GM12878 (cell line): ENCODE measurements at regions not wholly inside any gene's neighbourhood (a gene's known extent, or its start where the extent isn't known, plus 50 kb on each side); places are given as distances from the start of the nearest gene placed in this dataset.

Source experiments
- ATAC-seq: fragments of 200-7000 bp; cut with Tn5 transposase; 3 replicates; pipeline ENCODE4 v1.9.1; 2020; ENCODE audit warnings: mild to moderate bottlenecking, moderate library complexity
- BruUV-seq: library from RNA; stranded (reverse); fragments of 400-500 nt; replicated peaks from 2 replicates; lab custom pipeline; 2021; lab: Mats Ljungman, UMichigan
- CTCF ChIA-PET: fragments of 300-600 bp; sonication (Branson Sonifier 250); formaldehyde crosslinking; extraction: SDS; loops from one replicate; lab custom pipeline; 2021; ENCODE audit warnings: inconsistent platforms; lab: Yijun Ruan, JAX
- POLR2A ChIA-PET: fragments of 350-600 bp; formaldehyde crosslinking; extraction: SDS; loops from one replicate; lab custom pipeline; 2021; ENCODE audit warnings: inconsistent platforms; lab: Charles Lee
- RAD21 ChIA-PET: fragments of 300-600 bp; sonication (Branson Sonifier 250); formaldehyde crosslinking; loops from one replicate; lab custom pipeline; 2023; ENCODE audit warnings: antibody characterized with exemption; ENCODE audit not compliant: unreplicated experiment; lab: Charles Lee
- SMC1A ChIA-PET: fragments of 300-600 bp; sonication (Branson Sonifier 250); formaldehyde crosslinking; loops from one replicate; lab custom pipeline; 2023; ENCODE audit not compliant: unreplicated experiment, uncharacterized antibody; lab: Charles Lee
- DNase-seq: peaks from one replicate; pipeline ENCODE4 v3.0.0-alpha.2; 2011; ENCODE audit warnings: low read depth, low spot score
- FAIRE-seq: peaks from 3 replicates; lab custom pipeline; 2011; peaks lifted over from hg19 to GRCh38; lab: Jason Lieb, UNC
- H2AFZ ChIP-seq: 2 replicates; pipeline ENCODE4 v1.6.0; 2011; ENCODE audit warnings: low read depth, low read length, control low read depth; ENCODE audit not compliant: control insufficient read depth
- H3K27ac ChIP-seq: 2 replicates; pipeline ENCODE4 v1.5.1; 2011; ENCODE audit warnings: control low read depth; ENCODE audit not compliant: control insufficient read depth, insufficient read depth
- H3K27me3 ChIP-seq, 2 experiments: replicated peaks in 1 of 2; 2 replicates each; pipeline versions ENCODE4 v1.6.0 to v1.6.1; 2011; ENCODE audit warnings: low read length in 1 of 2; ENCODE audit not compliant: control insufficient read depth in 2 of 2, insufficient read depth in 2 of 2
- H3K36me3 ChIP-seq, 2 experiments: 2 replicates each; pipeline ENCODE4 v1.5.1; 2011; ENCODE audit warnings: low read length in 1 of 2; ENCODE audit not compliant: control insufficient read depth in 2 of 2, insufficient read depth in 2 of 2
- H3K4me1 ChIP-seq: 2 replicates; pipeline ENCODE4 v1.6.1; 2011; ENCODE audit warnings: mild to moderate bottlenecking, low read length, moderate library complexity, mixed read lengths; ENCODE audit not compliant: control insufficient read depth, insufficient read depth
- H3K4me2 ChIP-seq: 2 replicates; pipeline ENCODE4 v1.6.0; 2011; ENCODE audit warnings: control low read depth; ENCODE audit not compliant: control insufficient read depth, insufficient read depth
- H3K4me3 ChIP-seq: fragments of 200-600 bp; sonication (generic); 2 replicates; pipeline ENCODE4 v1.5.1; 2016
- H3K79me2 ChIP-seq: 2 replicates; pipeline ENCODE4 v1.6.0; 2011; ENCODE audit warnings: low read length; ENCODE audit not compliant: control insufficient read depth, insufficient read depth
- H3K9ac ChIP-seq: 2 replicates; pipeline ENCODE4 v1.8.0; 2011; ENCODE audit warnings: low read length, control low read depth, mixed read lengths; ENCODE audit not compliant: control insufficient read depth, insufficient read depth
- H3K9me3 ChIP-seq: replicated peaks from 3 replicates; pipeline ENCODE4 v1.5.1; 2011; ENCODE audit warnings: mild to moderate bottlenecking, low read length; ENCODE audit not compliant: control insufficient read depth, insufficient read depth
- H4K20me1 ChIP-seq: 2 replicates; pipeline ENCODE4 v1.6.0; 2011; ENCODE audit not compliant: control insufficient read depth, insufficient read depth
- BACH1 ChIP-seq: fragments of 450-650 bp; IDR thresholded peaks from 2 replicates; pipeline ENCODE4 v1.6.1; 2017; ENCODE audit warnings: mild to moderate bottlenecking, borderline replicate concordance
- BHLHE40 ChIP-seq, 2 experiments: fragments of 450-650 bp in 1 of 2; IDR thresholded peaks; 2 replicates each; pipeline ENCODE4 v1.6.1; 2011 to 2017; ENCODE audit warnings: low read depth in 2 of 2, borderline replicate concordance in 1 of 2, improper control_type of control experiment in 1 of 2, low read length in 1 of 2, mild to moderate bottlenecking in 1 of 2
- CBFB ChIP-seq: IDR thresholded peaks from 2 replicates; pipeline ENCODE4 v1.6.1; 2016; ENCODE audit warnings: antibody characterized with exemption, low read depth
- MTA2 ChIP-seq: fragments of 450-650 bp; IDR thresholded peaks from 2 replicates; pipeline ENCODE4 v1.6.1; 2016; ENCODE audit warnings: low read depth, mild to moderate bottlenecking, moderate library complexity
- WGBS: methylation state at CpG from one replicate; pipeline ENCODE4 v1.1.6; 2016; ENCODE audit warnings: low lambda C conversion rate; ENCODE audit not compliant: insufficient replicate concordance, insufficient coverage; ENCODE audit errors: missing lambda C conversion rate; 5-methylcytosine and 5-hydroxymethylcytosine counted together
- in situ Hi-C: fragments of 300-500 bp; cut with MboI; formaldehyde crosslinking; loops from 9 replicates; pipeline ENCODE4 v1.14.3; 2018; ENCODE audit warnings: mixed read lengths
- intact Hi-C: fragments of 100-400 bp; cut with micrococcal nuclease; formaldehyde crosslinking; loops from one replicate; pipeline ENCODE4 v1.14.2; 2022; ENCODE audit not compliant: unreplicated experiment
- TF ChIP-seq, protein P1 (sequence below): fragments of 150-350 bp; IDR thresholded peaks from 2 replicates; pipeline ENCODE4 v1.6.1; 2016; ENCODE audit warnings: low read depth, low read length

DNA sequence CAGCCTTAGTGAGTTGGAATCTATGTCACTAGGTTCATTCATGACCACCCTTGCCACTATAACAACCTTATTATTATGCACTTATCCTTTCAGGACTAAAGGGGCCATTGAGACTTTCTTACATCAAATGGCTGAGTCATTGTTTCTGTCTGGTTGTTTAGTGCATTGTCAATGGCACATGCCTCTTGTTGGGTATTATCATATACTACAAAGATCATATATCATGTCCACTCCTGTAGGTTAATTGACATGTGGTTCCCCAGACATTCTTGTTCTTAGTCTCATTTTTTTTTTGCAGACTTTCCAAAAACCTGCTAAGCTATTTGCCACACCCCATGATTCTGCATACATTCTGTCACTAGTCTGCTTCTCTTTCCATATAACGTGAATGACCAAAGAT, 66.7 kb upstream of the PRDM9 start:
- Histone ChIP-seq H3K9me3 (no peaks in the 10 kb centered on the region), H3K9ac (no peak overlapping the region), H2AFZ (no peak overlapping the region), H3K27me3 (no peaks in the 10 kb centered on the region), H3K4me2 (no peak overlapping the region), H3K4me3 (no peak overlapping the region), H3K36me3 (no peaks in the 10 kb centered on the region), H3K79me2 (no peaks in the 10 kb centered on the region), H3K27ac (no peak overlapping the region), H4K20me1 (no peaks in the 10 kb centered on the region), H3K4me1 (no peaks in the 10 kb centered on the region)
- ChIA-PET CTCF (no interaction called here), POLR2A (interaction anchor here (1.1 kb wide), 1 partner anchor 19 kb away, joined by 3 read pairs; no protein-coding TSS in a partner anchor), SMC1A (interaction anchor here (1.2 kb wide), 1 partner anchor 26 kb away, joined by 3 read pairs; no protein-coding TSS in a partner anchor), RAD21 (no interaction called here)
- BruUV-seq: no TSS peak
- no peak for FAIRE-seq
- TF ChIP-seq MTA2: peak; percentile 77
- peak; percentile 9 to 36; a peak in 1 of 4 replicates for TF ChIP-seq BHLHE40 (IDR thresholded peaks at IDR 0.05; ENCODE audit: borderline replicate concordance in 1 of 2, low read depth in 2 of 2, low read length in 1 of 2)
- TF ChIP-seq, protein P1, sequence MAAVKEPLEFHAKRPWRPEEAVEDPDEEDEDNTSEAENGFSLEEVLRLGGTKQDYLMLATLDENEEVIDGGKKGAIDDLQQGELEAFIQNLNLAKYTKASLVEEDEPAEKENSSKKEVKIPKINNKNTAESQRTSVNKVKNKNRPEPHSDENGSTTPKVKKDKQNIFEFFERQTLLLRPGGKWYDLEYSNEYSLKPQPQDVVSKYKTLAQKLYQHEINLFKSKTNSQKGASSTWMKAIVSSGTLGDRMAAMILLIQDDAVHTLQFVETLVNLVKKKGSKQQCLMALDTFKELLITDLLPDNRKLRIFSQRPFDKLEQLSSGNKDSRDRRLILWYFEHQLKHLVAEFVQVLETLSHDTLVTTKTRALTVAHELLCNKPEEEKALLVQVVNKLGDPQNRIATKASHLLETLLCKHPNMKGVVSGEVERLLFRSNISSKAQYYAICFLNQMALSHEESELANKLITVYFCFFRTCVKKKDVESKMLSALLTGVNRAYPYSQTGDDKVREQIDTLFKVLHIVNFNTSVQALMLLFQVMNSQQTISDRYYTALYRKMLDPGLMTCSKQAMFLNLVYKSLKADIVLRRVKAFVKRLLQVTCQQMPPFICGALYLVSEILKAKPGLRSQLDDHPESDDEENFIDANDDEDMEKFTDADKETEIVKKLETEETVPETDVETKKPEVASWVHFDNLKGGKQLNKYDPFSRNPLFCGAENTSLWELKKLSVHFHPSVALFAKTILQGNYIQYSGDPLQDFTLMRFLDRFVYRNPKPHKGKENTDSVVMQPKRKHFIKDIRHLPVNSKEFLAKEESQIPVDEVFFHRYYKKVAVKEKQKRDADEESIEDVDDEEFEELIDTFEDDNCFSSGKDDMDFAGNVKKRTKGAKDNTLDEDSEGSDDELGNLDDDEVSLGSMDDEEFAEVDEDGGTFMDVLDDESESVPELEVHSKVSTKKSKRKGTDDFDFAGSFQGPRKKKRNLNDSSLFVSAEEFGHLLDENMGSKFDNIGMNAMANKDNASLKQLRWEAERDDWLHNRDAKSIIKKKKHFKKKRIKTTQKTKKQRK: no peak
- no peak for TF ChIP-seq CBFB
- TF ChIP-seq BACH1: peak; percentile 86; the same call in 1 of the 2 replicates
- intact Hi-C loops (no loop called here), in situ Hi-C loops (no loop called here)
- DNase-seq: no peak
- 0% methylated on average over 1 of the region's 1 CpG for WGBS
- peak; percentile 59 for ATAC-seq
